GM18951 (cell line): ENCODE measurements at regions not wholly inside any gene's neighbourhood (a gene's known extent, or its start where the extent isn't known, plus 50 kb on each side); places are given as distances from the start of the nearest gene placed in this dataset.
"Not testable (repeated sequence)": the region's sequence is repeated elsewhere in the genome, so short reads cannot be mapped to it uniquely, and the experiment has no call there.

Experiments
- POLR2A ChIP-seq: IDR thresholded peaks from 4 replicates; pipeline ENCODE4 v1.6.1; 2011; ENCODE audit warnings: mild to moderate bottlenecking; ENCODE audit not compliant: insufficient read length, insufficient read depth; ENCODE audit errors: extremely low read depth
- in situ Hi-C: fragments of 300-500 bp; cut with MboI; formaldehyde crosslinking; loops from one replicate; pipeline ENCODE4 v1.12.0; 2022; ENCODE audit warnings: low sequenced_read_pairs, mixed read lengths, inconsistent platforms; ENCODE audit not compliant: unreplicated experiment

DNA sequence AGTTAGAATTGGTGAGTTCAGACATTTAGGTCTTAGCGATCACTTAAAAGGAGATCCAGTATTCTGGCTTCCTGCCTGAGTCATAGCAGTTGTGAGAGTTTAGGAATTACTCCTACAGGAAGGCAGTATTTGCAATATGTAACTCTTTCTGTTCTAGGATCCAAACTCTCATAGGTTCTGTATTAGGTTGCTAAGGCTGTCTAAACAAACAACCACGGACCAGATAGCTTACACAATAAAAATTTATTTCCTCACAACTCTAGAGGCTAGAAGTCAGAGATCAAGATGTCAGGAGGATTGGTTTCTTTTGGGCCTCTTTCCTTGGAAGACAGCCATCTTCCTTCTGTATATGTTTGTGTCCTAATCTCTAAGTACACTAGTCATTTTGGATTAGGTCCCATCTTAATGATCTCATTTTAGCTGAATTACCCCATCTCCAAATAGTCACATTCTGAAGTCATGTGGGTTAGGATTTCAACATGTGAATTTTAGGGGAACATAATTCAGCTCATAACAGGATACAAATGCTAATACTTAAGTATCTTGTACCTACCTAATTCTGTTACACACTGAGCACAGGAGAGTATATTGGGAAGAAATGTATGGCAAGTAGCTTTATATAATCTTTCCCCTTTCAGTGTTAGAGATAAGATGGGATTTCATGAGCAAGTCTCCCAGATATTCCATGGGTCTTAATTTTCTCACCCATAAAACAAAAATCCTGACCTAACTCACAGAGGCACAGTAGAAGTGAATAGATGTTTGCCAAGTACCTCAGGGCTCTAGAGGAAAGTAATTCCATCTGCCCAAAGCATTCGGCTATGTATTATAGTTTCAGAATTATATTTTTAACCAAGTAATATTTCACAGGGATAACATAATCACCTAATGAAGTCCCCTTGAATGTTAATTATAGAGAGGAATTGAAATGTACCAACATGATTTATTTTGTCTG is 144.4 kb downstream of the PTBP2 start:
- in situ Hi-C loops = no loop called here
- TF ChIP-seq POLR2A = no peak

- TF ChIP-seq POLR2A = no peak
- in situ Hi-C loops = no loop called here
Measured at GRCh38 chr1:96872757-96873156, 151.2 kb downstream of the PTBP2 start.

GRCh38 chr1:96878640-96879039 is 157.1 kb downstream of the PTBP2 start:
- no peak for TF ChIP-seq POLR2A
- in situ Hi-C loops = no loop called here

DNA sequence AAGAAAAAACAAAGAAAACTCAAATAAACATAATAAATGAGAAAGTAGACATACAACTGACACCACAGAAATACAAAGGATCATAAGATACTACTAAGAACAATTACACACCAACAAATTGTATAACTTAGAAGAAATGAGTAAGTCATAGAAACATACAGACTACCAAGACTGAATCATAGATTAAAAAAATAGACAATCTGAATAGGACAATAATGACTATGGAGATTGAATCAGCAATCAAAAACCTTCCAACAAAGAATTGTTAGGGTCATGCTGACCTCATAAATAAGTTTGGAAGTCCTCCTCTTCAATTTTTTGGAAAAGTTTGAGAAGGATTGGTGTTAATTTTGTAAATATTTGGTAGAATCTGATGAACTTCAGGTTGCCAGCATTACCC is 159.0 kb downstream of the PTBP2 start:
- no peak for TF ChIP-seq POLR2A
- in situ Hi-C loops = no loop called here

DNA sequence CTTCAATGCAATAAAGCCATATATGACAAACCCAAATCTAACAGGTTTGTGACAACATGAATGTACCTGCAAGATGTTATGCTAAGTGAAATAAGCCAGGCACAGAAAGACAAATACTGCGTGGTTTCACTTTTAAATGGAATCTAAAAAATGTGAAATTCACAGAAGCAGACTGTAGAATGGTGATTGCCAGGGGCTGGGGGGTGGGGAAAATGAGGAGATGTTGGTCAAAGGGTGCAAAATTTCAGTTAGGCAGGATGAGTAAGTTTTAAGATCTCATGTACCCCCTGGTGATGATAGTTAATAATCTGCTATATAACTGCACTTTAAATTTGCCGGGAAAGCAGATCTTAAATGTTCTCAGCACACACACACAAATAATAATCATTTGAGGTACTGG is 160.5 kb downstream of the PTBP2 start:
- TF ChIP-seq POLR2A = no peak
- in situ Hi-C loops = no loop called here

DNA sequence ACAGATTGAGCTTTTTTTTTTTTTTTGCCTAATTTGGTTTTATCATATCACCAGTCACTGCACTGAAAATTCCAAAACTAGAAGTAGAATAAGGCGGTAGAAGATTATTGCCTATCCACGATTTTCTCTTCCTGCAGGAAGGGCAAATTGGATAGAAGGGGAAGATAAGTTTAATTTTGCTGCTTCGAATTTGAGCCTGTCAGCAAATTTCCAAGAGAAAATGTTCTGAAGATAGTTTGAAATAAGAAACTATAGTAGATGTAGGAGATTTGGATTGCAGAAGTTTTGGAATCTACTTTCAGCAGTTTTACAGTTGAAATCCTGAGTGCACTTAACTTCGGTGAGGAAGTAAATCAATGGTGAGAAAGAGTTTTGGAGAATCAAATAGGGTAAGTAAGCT is 164.9 kb downstream of the PTBP2 start:
- TF ChIP-seq POLR2A = no peak
- in situ Hi-C loops = no loop called here

DNA sequence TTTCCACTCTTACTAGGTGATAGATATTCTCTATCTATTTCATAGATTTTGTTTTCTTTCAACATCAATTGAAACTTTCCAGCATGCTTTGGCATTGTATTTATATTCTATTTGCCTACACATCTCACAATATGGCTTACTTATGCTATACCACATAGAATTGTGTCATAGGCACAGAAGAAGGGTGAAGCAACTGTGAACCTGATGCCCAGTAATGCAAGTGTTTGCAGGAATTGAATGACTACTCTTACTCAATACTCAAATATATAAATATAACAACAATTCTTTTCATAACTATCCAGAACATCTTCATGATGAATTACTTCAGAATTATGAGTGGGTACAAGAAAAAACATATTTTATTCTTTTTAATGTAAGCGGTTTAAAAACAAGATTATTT is 165.9 kb downstream of the PTBP2 start:
- TF ChIP-seq POLR2A = no peak
- in situ Hi-C loops = no loop called here

- in situ Hi-C loops = no loop called here
- no peak for TF ChIP-seq POLR2A
Measured at GRCh38 chr1:96901783-96902363, 180.3 kb downstream of the PTBP2 start.

DNA sequence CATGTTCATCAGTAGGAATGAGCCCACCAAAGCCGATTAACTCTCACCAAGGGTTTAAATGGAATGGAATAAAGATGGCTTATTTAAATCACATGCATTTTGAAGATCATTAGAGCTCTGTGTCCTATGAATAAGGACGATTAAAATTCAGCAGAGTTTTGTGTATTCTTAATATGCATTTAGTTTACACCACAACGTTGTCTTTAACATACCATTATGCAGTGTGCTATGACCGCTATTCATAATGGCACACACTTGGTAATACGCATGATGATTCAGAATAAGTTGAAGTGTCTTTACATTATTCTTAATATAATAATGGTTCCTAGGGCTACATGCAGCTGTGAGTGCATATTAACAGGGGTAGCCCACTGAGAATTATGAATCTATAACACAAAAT is 190.7 kb downstream of the PTBP2 start:
- in situ Hi-C loops = no loop called here
- TF ChIP-seq POLR2A = no peak

- in situ Hi-C loops = not testable (repeated sequence)
Measured at GRCh38 chr1:96915701-96916100, 194.1 kb downstream of the PTBP2 start.

DNA sequence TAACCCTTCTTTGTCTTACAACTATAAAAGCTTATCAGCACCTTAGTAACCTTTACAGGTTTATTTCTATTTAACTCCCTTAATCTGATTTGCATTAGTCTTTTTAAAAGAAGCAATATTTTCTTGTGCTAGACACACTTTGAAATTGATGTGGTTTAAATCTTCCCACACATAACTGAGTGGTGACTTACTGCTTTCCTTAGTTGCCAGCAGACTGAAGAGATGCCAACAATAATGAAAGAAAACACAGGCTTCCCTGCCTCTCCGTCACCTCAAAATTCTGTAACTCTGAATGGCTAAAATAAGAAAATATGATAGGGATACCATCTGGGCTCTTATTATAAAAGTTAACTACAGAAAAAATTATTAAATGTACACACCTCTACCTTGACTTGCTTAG is 196.8 kb downstream of the PTBP2 start:
- no peak for TF ChIP-seq POLR2A

DNA sequence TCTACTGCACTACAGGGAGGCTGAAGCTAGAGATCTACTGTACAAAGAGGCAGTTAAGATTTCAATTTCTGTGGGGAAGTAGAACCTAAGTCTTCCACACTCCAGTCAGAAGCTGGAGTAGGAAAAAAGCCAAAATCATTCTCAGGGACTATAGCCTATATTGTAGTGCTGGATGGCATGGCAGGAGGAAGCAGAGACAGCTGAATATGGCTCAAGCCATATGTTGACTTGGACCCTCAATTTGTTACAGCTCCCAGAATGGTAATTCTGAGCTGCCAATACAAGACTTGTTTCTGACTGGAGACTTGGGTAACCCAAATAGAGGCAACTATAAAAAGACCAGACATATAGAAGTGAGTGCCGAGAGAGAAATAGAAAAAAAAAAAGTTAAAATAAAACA is 200.6 kb downstream of the PTBP2 start:
- in situ Hi-C loops = no loop called here
- no peak for TF ChIP-seq POLR2A

More for the DNA sequence above, 196.8 kb downstream of the PTBP2 start:
- in situ Hi-C loops = no loop called here

DNA sequence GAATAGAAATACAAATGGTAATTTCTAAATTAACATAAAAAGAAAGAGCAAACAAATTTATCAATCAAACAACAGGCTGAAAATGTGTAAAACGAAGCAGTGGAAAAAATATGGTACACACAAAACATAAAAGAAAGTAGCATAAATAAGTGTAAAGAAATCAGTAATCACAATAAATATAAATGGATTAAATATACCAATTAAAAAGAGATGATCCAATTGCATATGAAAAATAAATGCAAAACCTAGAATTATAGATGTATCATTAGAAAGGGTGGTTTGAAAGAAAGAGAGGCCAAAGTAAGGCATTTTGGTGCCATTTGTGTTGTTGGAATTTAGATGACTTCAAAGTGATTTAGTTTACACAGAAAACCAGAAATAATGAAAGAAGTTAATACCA is 202.2 kb downstream of the PTBP2 start:
- in situ Hi-C loops = no loop called here
- TF ChIP-seq POLR2A = no peak

- no peak for TF ChIP-seq POLR2A
Measured at GRCh38 chr1:96926176-96926575, 204.6 kb downstream of the PTBP2 start.

GRCh38 chr1:96927125-96927524 is 205.5 kb downstream of the PTBP2 start:
- in situ Hi-C loops = no loop called here

More at GRCh38 chr1:96926176-96926575, 204.6 kb downstream of the PTBP2 start:
- in situ Hi-C loops = no loop called here

More at GRCh38 chr1:96927125-96927524, 205.5 kb downstream of the PTBP2 start:
- no peak for TF ChIP-seq POLR2A
